NCI-H460 (cell line): ENCODE measurements at regions not wholly inside any gene's neighbourhood (a gene's known extent, or its start where the extent isn't known, plus 50 kb on each side); places are given as distances from the start of the nearest gene placed in this dataset.

ENCODE experiments used
- DNase-seq: peaks from one replicate; pipeline ENCODE4 v3.0.0-alpha.2; 2016; ENCODE audit warnings: low read depth; ENCODE audit errors: extremely low read depth

DNA sequence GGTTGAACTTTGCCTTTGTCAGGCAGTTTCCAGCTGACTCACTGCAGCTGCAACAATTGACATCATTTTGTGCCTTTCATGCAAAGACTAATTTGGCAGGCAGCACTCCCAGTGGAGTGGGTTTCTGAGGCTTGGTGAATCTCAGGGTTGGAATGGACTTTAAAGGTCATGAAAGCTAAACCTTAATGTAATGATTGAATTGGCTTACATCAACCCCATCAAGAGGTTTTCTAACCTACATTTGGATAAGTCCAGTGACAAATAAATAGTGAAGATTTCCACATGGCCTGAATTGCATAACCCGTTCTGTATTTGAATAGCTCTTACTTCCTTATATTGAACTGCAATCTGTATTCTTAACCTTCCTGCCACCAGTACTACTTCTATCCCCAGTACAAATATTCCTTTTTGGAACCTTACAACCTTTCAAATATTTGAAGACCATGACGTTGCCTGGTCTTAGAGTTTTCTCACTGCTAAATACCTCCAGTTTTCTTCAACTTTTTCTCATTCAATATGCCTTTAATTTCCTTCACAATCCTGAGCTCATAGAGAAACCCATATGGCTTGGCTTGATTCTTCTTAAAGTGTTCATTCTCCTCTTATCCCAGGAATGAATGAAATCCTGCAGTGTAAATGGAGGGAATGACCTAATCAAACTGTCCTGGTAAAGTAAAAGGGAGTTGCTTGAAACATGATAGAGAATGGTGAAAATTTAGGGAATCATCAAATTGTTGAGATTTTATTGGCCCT, 168.1 kb upstream of the NOVA1 start:
- peak; percentile 32 for DNase-seq

DNA sequence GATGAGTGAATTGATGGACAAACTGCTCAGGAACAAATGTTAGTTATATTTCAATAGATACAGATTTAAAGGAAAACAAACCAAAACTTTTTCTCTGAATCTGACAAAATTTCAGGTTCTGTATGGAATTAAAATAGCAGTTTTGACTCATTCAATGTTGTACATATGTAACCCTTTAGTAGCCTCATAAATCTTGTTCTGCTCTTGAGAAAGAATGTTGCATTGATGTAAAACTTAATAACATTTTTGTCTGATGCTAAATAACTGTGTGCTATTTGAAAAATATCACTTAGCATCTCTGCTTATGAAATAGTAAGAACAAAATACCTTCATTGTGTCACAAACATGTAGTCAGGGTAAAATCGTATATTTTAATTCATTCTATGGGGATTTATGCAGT, 168.9 kb upstream of the NOVA1 start:
- DNase-seq: no peak

DNA sequence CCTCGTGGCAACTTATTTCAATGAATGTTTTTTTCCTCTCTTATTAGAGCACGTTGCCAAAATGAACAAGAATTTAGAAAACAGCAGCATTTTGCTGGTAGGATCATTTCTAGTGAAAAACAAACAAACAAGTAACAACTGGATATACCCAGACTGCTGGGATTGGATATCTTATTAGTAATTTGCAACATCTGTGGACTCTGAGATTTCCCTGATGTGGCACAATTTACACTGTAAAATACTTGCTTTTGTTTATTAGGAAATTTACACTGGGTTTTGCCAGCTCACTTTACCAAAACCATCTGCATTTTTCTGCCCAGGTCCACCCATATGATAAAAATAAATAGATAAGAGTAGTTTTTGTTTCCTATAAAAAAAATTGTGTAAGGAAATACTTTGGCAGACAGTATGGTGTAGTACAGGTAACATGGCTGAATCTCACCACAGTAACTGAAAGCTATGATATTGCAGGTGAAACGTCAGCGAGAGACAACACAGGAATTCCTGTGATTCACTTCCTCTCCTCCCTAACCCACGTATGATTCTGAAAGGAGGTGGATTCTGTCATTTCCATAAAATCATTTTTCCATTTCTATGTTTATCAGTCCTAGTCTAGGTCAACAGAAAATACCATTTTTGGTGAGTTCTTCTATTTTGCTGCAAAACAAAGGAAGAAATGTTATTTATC, 176.2 kb upstream of the NOVA1 start:
- DNase-seq: no peak

DNA sequence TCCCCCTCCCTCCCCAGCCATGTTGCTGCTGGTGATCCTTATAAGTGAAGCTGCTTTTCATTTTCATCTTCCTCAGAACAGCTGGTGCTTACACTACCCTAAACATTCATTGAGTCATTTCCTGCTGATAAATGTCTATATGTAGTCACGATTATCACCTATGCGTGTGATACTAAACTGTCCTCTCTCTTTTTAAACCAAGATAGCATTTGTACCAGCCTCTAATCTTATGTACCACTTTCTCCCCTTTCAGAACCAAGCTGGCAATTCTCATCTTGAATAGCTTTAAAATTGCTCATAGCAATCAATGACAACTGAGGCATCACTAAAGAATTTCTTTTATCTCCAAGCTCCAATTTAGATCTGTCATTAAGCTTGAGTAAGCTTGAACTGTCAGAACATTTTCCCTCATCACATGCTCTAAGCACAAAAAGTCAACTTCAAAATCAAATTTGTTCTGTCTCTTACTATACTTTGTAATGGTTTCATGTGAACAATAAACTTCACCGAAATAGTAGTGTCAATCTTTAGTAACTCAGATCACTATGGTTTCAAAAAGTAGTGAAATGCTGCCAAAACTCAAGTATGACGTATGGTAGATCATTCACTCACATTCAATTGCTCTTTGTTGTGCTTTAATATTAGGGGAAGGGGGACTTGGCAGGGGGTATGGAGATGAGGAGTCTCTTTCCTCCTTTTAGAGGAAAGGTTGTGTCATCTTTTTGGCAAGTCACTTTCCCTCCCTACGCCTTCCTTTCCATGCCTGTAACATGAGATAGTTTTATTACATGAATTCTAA, 178.1 kb upstream of the NOVA1 start:
- no peak for DNase-seq

DNA sequence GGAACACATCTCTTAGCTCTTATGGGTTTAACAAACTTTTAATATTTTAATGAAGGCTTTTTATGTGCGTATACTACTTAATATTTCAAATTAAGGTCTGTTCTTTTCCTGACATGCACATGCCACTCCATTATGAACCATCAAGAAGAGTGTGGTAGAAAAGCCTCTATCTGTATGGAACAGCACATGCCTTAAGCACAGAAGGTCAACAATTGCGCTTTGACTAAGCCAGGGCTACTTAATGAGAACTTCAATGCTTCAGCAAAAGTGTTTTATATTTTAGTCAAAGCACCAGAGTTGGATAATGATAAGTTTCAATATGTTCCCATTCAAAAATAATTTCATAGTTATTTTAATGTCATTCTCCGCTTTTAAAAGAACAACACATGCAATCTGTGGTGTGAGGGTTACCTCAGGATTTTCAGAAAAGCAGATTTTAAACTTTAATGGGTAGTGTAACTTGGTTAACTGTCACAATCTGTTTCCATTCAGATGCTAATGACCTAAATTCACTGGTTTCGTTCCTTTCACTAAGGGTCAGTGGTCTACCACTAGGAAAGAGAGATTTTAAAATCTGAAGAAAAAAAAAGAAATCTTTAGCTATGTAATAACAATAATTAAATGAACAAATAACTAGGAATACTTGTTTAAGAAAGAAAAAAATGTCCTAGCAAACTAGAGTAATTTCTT, 193.4 kb upstream of the NOVA1 start:
- DNase-seq: no peak

DNA sequence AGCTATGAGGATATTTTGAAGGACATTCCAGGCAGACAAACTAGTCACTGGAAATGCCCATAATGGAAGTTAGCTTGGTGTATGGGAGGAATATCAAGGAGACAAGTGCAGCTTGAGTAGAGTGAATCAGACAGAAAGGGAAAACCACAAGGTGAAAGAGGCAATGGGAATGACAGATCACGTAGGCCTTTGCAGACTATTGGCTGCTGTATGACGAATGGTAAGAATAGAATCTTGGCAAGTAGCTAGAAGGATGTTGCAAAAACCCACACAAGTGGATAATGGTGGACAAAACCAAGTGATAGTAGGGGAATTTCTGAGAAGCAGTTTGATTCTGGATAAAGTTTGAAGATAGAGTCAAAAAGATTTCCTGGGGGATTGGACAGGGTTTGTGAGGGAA, 196.9 kb upstream of the NOVA1 start:
- no peak for DNase-seq

DNA sequence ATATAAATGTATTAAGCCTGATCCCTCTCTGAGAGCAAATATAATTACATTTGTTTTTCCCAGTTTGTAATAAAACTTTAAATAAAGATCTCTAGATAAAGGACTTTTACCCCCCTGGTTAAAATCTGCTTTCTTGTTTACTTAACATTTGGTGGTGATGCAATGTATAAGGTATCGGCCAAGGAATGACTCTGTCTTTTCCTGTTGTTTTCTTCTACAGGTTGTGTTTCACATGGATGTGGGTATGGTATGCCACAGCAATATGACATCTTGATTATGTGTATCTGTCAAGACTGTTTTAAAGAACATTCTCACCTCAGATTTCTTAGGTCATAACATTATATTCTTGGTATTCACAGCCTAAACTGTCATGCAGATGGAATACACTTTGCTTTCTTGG, 210.6 kb upstream of the NOVA1 start:
- no peak for DNase-seq

DNA sequence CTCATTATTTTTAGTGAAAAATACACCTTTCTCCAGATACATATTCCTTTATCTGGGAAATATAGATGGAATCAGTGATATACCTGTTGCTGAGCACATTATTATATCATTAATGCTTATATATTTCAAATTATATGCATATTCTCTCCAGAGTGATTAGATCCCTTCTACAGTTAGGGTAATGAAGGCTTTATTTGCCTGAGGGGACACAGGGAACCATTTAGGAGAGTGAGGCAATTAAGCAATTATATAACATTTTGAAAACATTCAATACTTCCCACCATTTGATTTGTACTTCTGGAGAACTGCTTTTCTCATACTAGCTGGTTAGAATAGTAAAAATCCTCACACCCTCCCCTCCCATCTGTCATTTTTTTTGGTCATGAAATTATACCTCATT, 212.8 kb upstream of the NOVA1 start:
- no peak for DNase-seq

DNA sequence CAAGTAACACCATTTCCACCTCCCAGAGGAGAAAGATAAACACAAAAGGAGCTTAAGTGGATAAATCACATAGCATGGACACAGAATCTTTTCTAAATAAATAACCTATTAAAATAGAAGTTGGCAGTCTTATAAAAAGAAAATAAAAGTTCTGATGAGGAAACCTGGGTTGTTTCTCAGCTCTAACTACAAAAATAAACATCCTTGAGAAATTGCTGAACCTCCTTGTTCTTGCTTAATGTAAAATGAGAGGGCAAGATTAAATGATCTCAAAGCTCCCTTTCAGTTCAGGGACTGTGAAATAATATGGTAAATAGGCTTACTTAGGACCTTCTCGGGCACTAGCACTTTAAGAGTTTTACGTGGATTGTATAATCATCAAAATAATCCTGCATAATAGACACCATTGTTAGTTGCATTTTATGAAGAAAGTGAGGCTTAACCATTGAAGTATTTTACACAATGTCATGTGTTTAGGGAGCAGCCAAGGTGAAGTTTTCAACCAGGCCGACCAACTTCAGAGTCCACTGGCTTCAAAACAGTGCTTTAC, 214.0 kb upstream of the NOVA1 start:
- no peak for DNase-seq

DNA sequence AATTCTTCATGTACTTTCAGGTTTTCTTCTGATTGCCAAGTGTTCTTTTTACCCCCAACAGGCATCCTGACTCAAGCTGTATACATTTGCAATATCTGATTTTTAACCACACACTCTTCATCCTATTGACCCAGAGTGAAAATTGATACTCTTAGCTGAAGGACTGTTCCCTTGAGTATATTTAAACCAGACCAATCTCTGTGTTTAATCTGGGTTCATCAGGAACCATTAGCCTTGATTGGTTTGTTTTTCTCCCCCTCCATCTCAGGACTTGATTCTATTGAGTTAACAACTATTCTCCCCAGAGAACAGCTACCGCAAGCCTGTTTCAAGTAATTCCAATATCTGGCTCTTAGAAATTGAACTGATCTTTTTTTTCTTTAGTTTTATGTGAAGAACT, 222.3 kb upstream of the NOVA1 start:
- DNase-seq: no peak

DNA sequence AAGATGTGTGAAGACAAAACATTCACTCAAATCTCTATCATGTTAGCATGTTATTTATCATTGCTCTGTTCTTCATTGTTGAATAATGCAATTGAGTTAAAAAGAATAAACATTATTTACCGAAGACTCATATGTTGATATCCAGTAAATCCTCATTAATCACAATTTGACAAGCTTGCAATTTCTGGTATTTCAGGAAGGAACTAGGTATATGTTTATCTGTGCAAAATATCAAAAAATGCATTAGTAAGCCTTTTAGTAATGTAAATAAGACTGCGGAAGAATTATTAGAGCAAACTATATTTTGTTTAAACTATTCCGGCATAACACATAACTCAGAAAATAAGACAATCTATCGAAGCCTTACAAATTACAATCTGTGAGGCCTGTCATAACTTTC, 222.7 kb upstream of the NOVA1 start:
- DNase-seq: no peak

DNA sequence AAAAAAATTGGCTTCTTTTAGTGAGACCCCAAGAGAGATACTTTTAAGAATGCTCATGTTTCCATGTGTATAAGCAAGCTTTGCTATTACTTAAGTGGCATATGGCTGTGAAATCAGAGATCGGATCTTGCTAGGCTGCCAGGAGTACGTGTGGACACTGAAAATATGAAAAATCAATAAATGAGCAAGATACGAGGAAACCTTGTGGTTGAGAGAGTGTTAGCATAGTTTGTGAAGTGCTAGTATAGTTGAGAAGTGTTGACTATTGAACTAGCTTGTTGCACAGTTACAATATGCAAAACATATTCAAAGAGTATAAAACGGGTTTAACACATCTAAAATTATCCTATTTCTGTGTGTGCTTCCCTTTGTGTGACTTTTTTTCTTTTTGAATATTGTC, 230.9 kb upstream of the NOVA1 start:
- no peak for DNase-seq

DNA sequence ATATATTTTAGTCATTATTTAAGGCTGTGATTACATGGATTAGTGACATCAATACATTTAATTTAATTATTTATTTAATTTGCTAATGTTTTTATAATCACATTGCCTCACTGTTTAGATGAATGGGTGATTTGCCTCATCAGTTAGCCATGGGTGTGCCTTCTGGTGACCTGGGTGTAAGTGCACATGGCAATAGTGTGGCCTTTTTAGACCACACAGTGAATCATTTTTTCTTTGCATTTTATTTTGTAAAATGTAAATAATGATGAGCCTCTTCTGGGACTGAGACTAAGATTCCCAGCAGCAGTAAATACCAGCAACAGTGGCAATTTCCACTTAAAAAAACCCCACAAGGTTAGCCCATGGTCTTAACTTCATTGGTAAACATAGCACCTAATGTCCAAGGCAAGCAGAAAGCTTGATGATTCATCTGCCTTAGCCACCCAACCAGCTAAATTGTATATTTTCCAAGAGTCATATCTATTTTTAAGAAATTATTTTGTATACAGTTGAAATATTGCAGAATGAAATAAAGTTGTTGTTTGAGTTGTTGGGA, 235.9 kb upstream of the NOVA1 start:
- no peak for DNase-seq

DNA sequence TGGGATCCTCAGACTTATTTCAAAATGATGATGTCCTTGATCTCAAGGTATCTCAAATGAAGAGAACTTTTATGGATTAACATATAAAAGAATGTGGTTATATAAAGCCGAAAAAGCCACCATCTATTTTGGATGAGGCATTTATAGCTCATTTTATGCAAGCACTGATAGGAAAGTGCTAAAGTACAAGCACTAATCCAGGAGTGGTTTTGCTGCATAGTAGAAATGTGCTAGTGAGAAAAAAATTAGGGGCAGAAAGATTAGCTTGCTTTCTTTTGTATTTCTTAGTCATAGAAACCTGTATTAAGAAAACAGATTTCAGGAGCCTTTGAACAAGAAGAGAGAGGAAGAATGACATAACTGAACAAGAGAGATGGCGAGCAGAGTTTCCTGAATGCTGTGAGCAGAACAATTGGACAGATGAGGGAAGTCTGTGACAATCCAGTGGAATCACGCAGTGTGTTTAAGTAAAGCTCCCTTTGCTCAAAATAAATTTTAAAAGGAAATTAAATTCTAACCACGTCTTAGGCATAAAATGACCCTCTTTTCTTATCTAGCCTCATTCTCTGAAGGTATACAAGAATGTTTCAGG, 238.2 kb upstream of the NOVA1 start:
- DNase-seq: no peak

DNA sequence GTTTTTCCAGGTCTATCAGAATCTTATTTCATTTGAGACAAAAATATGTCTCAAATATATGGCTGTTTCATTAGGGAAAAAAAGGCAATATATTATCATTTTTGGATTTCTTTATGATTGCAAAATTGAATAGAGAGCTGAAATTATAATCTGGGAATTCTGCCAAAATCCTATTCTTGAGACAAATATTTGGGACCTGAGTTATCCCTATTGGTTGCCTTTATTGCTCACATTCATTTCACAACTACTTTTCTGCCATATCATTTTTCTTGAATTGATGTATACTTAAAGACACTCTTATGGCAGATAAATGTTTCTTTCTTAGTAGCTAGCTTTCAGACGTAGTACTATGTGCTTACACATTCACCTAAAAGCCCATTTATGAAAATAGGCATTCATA, 241.6 kb upstream of the NOVA1 start:
- DNase-seq: no peak

DNA sequence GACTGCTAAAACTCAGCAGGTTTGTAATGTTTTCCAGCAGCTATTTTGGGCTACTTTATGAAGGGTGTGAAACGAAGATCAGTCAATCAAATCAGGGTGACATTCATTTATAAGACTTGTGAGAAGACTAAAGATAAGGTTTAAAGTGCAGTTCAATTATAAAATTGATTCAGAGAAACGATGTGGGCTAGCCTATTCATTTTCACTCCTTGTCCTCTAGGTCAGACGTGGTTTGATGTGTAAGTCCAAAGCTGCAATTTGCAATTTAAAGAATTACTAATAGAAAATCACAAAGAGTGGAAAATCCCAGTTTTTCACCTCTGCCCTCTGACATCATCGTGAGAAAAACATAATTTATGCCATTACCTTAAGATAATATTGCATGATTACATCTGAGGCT, 243.5 kb upstream of the NOVA1 start:
- no peak for DNase-seq

DNA sequence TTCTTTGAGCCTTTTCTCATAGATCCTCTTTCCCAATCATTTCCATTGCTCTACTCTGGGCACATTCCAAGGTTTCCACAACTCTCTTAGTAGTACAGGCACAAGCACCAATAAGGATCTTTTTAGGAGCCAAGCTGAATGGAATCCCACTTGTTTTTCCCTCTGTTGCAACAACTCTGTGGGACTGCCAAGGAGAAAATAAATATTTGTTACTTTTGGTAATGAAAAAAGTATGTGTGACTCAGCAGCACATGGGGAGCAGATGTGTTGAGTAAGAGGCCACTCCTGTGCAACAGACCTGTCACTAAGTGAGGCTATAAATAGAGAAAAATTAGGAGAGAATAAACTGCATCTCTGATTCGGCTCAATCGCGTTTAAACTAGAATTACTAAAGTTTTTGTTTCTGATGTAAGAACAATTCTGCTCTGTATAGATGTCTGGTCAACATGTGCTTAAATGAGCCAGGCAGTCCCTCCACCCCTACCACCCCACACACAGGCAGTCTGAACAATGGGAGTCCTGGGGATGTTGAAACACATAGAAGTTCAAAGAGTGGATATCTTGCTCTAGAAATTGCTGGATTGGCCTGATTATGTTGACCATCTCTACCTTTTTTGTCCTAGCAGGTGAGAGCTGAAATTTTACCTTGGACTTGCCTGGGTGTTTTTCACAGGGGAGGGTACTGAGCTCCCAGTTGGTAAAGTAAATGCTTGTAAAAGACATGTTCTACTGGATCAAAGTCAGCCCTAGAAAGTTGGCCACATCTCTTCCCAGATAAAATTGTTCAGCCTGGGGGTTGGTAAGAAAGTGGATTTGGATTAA, 244.3 kb upstream of the NOVA1 start:
- DNase-seq: peak; percentile 81

DNA sequence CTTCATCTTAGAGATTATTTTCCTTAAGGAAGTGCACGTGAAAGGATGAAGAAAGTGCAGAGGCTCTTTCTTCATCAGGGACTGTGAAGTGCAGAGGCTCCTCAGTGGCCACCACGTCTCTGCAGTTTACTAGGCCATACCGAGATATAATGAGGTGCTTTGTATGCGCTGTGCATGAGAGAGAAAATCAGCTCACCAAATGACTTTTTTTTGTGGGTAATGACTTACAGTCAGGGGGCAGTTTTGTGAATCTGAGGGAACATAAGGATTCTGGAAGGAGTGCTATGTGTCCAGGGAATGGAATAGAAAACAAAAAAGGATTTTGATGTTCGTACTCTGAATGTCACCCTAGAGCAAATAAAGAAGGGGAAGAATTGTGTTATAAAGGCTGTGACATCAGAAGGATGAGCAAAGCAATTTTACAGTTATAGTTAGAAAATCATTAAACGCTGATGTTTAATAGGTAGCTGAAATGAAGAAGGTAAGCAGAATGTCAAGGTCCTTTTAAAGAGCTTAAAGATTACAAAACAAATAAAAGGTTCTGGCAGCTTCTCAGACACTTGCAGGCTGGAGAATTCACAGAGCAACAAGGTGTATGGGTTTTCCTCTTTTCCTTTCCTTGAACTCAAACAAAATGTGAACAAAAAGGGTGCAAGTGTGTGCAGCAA, 247.5 kb upstream of the NOVA1 start:
- no peak for DNase-seq

DNA sequence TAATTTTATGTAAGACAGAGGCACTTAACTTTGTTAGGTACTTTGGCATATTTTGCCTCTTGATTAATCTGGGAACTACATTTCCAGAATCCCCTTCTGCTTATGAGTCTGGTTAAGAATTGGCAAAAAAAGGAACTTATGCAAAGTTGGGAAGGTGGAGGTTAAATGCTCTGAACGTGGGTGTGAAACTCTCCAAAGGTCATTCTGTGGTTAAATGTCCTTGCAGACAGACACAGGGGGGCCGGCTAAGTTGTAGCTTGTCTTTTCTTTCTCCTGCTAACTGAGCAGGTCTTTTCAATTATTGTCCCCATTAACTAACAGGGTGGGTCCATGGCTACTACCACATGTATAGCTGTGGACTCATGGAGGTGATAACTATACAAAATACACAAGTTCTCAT, 248.6 kb upstream of the NOVA1 start:
- DNase-seq: no peak
